ENCODE measurements at regions not wholly inside any gene's neighbourhood (a gene's known extent, or its start where the extent isn't known, plus 50 kb on each side); places are given as distances from the start of the nearest gene placed in this dataset.

- BruUV-seq (replicated peaks): no TSS peak
- no peak for TF ChIP-seq CTCF (IDR thresholded peaks at IDR 0.05 in 2 of 3, conservative IDR thresholded peaks at IDR 0.05 in 1 of 3; ENCODE audit: control insufficient read depth in 2 of 3, extremely low read depth in 1 of 3, insufficient read depth in 1 of 3, low read depth in 3 of 3, low read length in 3 of 3)
- TF ChIP-seq MYB (IDR thresholded peaks at IDR 0.05; ENCODE audit: borderline replicate concordance, low read depth, low read length): no peak
- TF ChIP-seq IKZF2 (IDR thresholded peaks at IDR 0.05): no peak
- TF ChIP-seq IRF5 (IDR thresholded peaks at IDR 0.05; ENCODE audit: borderline replicate concordance): no peak
- TF ChIP-seq PAX5 (IDR thresholded peaks at IDR 0.05; ENCODE audit: borderline replicate concordance, low read depth, low read length): no peak
- TF ChIP-seq PKNOX1 (IDR thresholded peaks at IDR 0.05): no peak
- no peak for TF ChIP-seq YY1 (IDR thresholded peaks at IDR 0.05; ENCODE audit: low read depth, low read length)
- TF ChIP-seq RAD51 (IDR thresholded peaks at IDR 0.05): no peak
- TF ChIP-seq FOXM1 (IDR thresholded peaks at IDR 0.05; ENCODE audit: low read depth, low read length): no peak
- TF ChIP-seq ZNF274 (IDR thresholded peaks at IDR 0.05; ENCODE audit: insufficient read depth, insufficient read length): no peak
- no peak for DNase-seq (ENCODE audit: low read depth, low spot score)
- RAD21 ChIA-PET (ENCODE audit: unreplicated experiment): no interaction called here
- FAIRE-seq: no peak
- ATAC-seq: no peak
- POLR2A ChIA-PET: no interaction called here
- SMC1A ChIA-PET (ENCODE audit: uncharacterized antibody, unreplicated experiment): interaction anchor here (0.8 to 3.0 kb wide), 5 partner anchors 13 to 223 kb away, joined by 3 to 18 read pairs (median 5); no protein-coding TSS in a partner anchor
- Histone ChIP-seq H3K79me2 (ENCODE audit: control insufficient read depth, insufficient read depth, low read length) (no peaks in the 10 kb centered on the region), H4K20me1 (ENCODE audit: control insufficient read depth, insufficient read depth) (no peaks in the 10 kb centered on the region), H3K9ac (ENCODE audit: control insufficient read depth, insufficient read depth, low read length) (no peak overlapping the region), H3K36me3 (ENCODE audit: control insufficient read depth in 2 of 2, insufficient read depth in 2 of 2, low read length in 1 of 2) (no peaks in the 10 kb centered on the region), H3K4me2 (ENCODE audit: control insufficient read depth, insufficient read depth) (no peak overlapping the region), H3K9me3 (replicated peaks; ENCODE audit: control insufficient read depth, insufficient read depth, low read length) (no peaks in the 10 kb centered on the region), H2AFZ (ENCODE audit: control insufficient read depth, low read depth, low read length) (no peak overlapping the region), H3K27me3 (replicated peaks in 1 of 2; ENCODE audit: control insufficient read depth in 2 of 2, insufficient read depth in 2 of 2, low read length in 1 of 2) (no peaks in the 10 kb centered on the region), H3K4me3 (no peak overlapping the region), H3K27ac (ENCODE audit: control insufficient read depth, insufficient read depth) (no peak overlapping the region), H3K4me1 (ENCODE audit: control insufficient read depth, insufficient read depth, low read length) (no peaks in the 10 kb centered on the region)
- in situ Hi-C loops (cut with MboI) (no loop called here), intact Hi-C loops (cut with micrococcal nuclease; ENCODE audit: unreplicated experiment) (no loop called here)
- CTCF ChIA-PET: interaction anchor here (1.4 kb wide), 2 partner anchors 11 to 16 kb away, joined by 4 to 5 read pairs; no protein-coding TSS in a partner anchor
- WGBS (ENCODE audit: insufficient coverage, insufficient replicate concordance, low lambda C conversion rate, missing lambda C conversion rate): 84% methylated on average over 8 of the region's 8 CpGs
These were observed 276.2 kb upstream of the ATP2B1 start for GRCh38 chr12:89984846-89985245.

All from GM12878 (cell line).